K562 (cell line): ENCODE measurements at regions not wholly inside any gene's neighbourhood (a gene's known extent, or its start where the extent isn't known, plus 50 kb on each side); places are given as distances from the start of the nearest gene placed in this dataset.
"Not testable (repeated sequence)": the region's sequence is repeated elsewhere in the genome, so short reads cannot be mapped to it uniquely, and the experiment has no call there.

Source experiments
- ATAC-seq: fragments of 200-7000 bp; cut with Tn5 transposase; 3 replicates; pipeline ENCODE4 v1.9.1; 2020; ENCODE audit warnings: moderate library complexity
- BruUV-seq: library from RNA; stranded (reverse); fragments of 400-500 nt; replicated peaks from 2 replicates; lab custom pipeline; 2021; lab: Mats Ljungman, UMichigan
- CTCF ChIA-PET: fragments of 300-600 bp; formaldehyde crosslinking; extraction: SDS; loops from one replicate; lab custom pipeline; 2021; ENCODE audit warnings: low intra/inter-chr PET ratio; lab: Yijun Ruan, JAX
- POLR2A ChIA-PET: fragments of 300-600, 350-650 bp; sonication (Branson Sonifier 250); formaldehyde crosslinking; extraction: SDS; loops from one replicate; lab custom pipeline; 2021; ENCODE audit warnings: antibody characterized with exemption, inconsistent platforms; lab: Yijun Ruan, JAX
- DNase-seq, 4 experiments: peaks; one replicate each; pipeline versions ENCODE4 v3.0.0 to v3.0.0-alpha.2; 2011 to 2018; ENCODE audit warnings: low spot score in 3 of 4, mixed read lengths in 3 of 4; ENCODE audit errors: extremely low read depth in 1 of 4
- FAIRE-seq: peaks from 2 replicates; lab custom pipeline; 2011; peaks lifted over from hg19 to GRCh38; lab: Jason Lieb, UNC
- H2AFZ ChIP-seq: 2 replicates; pipeline ENCODE4 v1.6.0; 2011; ENCODE audit warnings: low read depth, low read length, control low read depth, inconsistent platforms
- H3K27ac ChIP-seq: fragments of 200-600 bp; 3 replicates; pipeline ENCODE4 v1.8.0; 2011; ENCODE audit warnings: low read depth, mild to moderate bottlenecking, control low read depth, inconsistent platforms, low read length, moderate library complexity, mixed read lengths; ENCODE audit errors: extremely low read depth
- H3K27me3 ChIP-seq, 2 experiments: fragments of 300-600 bp in 1 of 2; 2 replicates in 1 of 2; 3 replicates in 1 of 2; pipeline versions ENCODE4 v1.6.0 to v1.8.0; 2011; ENCODE audit warnings: inconsistent platforms in 2 of 2, low read length in 2 of 2, mild to moderate bottlenecking in 1 of 2, mixed read lengths in 1 of 2, moderate library complexity in 1 of 2; ENCODE audit not compliant: control insufficient read depth in 2 of 2, insufficient read depth in 2 of 2
- H3K36me3 ChIP-seq: fragments of 300-600 bp; 3 replicates; pipeline ENCODE4 v1.8.0; 2011; ENCODE audit warnings: mild to moderate bottlenecking, low read length, inconsistent platforms; ENCODE audit not compliant: control insufficient read depth, insufficient read depth
- H3K4me1 ChIP-seq, 2 experiments: fragments of 200-600 bp in 1 of 2; replicated peaks in 1 of 2; 2 replicates in 1 of 2; 3 replicates in 1 of 2; pipeline versions ENCODE4 v1.5.1 to v1.8.0; 2011; ENCODE audit warnings: inconsistent platforms in 2 of 2, low read length in 2 of 2, mild to moderate bottlenecking in 1 of 2, mixed read lengths in 1 of 2, moderate library complexity in 1 of 2; ENCODE audit not compliant: control insufficient read depth in 2 of 2, insufficient read depth in 2 of 2
- H3K4me2 ChIP-seq: 2 replicates; pipeline ENCODE4 v1.6.1; 2011; ENCODE audit warnings: low read length, control low read depth, inconsistent platforms, mixed read lengths; ENCODE audit not compliant: insufficient read depth
- H3K4me3 ChIP-seq: fragments of 200-600 bp; sonication (generic), shearing (Covaris generic); 2 replicates; pipeline ENCODE4 v1.5.1; 2016; ENCODE audit warnings: control low read depth, inconsistent platforms
- H3K79me2 ChIP-seq: fragments of 200-600 bp; 3 replicates; pipeline ENCODE4 v1.8.0; 2011; ENCODE audit warnings: low read length, inconsistent platforms; ENCODE audit not compliant: control insufficient read depth, insufficient read depth
- H3K9ac ChIP-seq, 2 experiments: 2 replicates each; pipeline versions ENCODE4 v1.6.0 to v1.6.1; 2011; ENCODE audit warnings: low read depth in 2 of 2, low read length in 2 of 2, control low read depth in 1 of 2, inconsistent platforms in 1 of 2, mild to moderate bottlenecking in 1 of 2, mixed read lengths in 1 of 2; ENCODE audit not compliant: insufficient read depth in 1 of 2
- H3K9me1 ChIP-seq: one replicate; pipeline ENCODE4 v1.6.0; 2011; ENCODE audit warnings: inconsistent platforms, mild to moderate bottlenecking, low read length, moderate library complexity; ENCODE audit not compliant: control insufficient read depth, insufficient read depth
- H3K9me3 ChIP-seq: replicated peaks from 2 replicates; pipeline ENCODE4 v1.5.1; 2011; ENCODE audit warnings: low read depth, low read length, inconsistent platforms; ENCODE audit not compliant: control insufficient read depth, insufficient read depth
- H4K20me1 ChIP-seq: replicated peaks from 2 replicates; pipeline ENCODE4 v1.6.1; 2011; ENCODE audit warnings: low read length, inconsistent platforms, mixed read lengths; ENCODE audit not compliant: control insufficient read depth, insufficient read depth
- WGBS: fragments of 100-300 bp; shearing (Covaris generic); methylation state at CpG from one replicate; pipeline ENCODE4 v1.1.6; 2016; ENCODE audit warnings: low coverage, mixed read lengths; ENCODE audit not compliant: insufficient coverage; ENCODE audit errors: missing lambda C conversion rate; 5-methylcytosine and 5-hydroxymethylcytosine counted together
- in situ Hi-C: fragments of 300-500 bp; cut with MboI; formaldehyde crosslinking; loops from 4 replicates; pipeline ENCODE4 v1.15.0; 2018; ENCODE audit warnings: inconsistent platforms, mixed read lengths
- intact Hi-C: fragments of 100-400 bp; cut with micrococcal nuclease; formaldehyde crosslinking; loops from 2 replicates; pipeline ENCODE4 v1.14.2; 2022
- TF ChIP-seq, protein P1 (sequence below), 3 experiments: IDR thresholded peaks in 2 of 3; conservative IDR thresholded peaks in 1 of 3; 2 replicates each; pipeline ENCODE4 v1.5.1; 2011 to 2012; ENCODE audit warnings: low read length in 3 of 3, mild to moderate bottlenecking in 3 of 3, control low read depth in 2 of 3, improper control_type of control experiment in 1 of 3, inconsistent platforms in 1 of 3, low read depth in 1 of 3, mixed read lengths in 1 of 3, moderate library complexity in 1 of 3; ENCODE audit not compliant: insufficient read depth in 2 of 3

DNA sequence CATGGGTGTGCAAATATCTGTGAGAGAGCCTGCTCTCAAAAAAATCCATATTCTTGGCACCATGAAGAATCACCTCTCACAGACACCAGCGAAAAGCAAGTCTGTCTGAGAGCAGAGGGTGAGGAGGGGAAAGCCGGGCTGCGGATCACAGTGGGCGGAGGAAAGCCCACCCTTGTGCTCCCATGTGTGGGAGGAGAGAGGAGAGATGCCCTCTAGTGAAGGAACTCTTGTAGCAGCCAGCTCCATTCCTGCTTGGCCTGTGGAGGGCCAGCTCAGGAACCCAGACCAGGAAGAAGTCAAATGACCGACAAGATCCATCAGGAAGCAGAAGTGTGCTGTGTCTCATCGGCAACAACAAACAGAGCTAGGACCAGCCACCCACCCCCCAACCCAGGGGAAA is 321.7 kb upstream of the PLGLB1 start:
- H3K9me3 ChIP-seq, H3K9me1 ChIP-seq, FAIRE-seq, H3K4me3 ChIP-seq, DNase-seq, H3K27ac ChIP-seq, H2AFZ ChIP-seq, H4K20me1 ChIP-seq, BruUV-seq, ATAC-seq, H3K36me3 ChIP-seq, in situ Hi-C loops, H3K4me2 ChIP-seq, H3K9ac ChIP-seq, CTCF ChIA-PET, H3K27me3 ChIP-seq, H3K4me1 ChIP-seq, intact Hi-C loops, H3K79me2 ChIP-seq, POLR2A ChIA-PET: not testable (repeated sequence)
- WGBS, result 5% methylated on average over 5 of the region's 6 CpGs
- TF ChIP-seq, protein P1, sequence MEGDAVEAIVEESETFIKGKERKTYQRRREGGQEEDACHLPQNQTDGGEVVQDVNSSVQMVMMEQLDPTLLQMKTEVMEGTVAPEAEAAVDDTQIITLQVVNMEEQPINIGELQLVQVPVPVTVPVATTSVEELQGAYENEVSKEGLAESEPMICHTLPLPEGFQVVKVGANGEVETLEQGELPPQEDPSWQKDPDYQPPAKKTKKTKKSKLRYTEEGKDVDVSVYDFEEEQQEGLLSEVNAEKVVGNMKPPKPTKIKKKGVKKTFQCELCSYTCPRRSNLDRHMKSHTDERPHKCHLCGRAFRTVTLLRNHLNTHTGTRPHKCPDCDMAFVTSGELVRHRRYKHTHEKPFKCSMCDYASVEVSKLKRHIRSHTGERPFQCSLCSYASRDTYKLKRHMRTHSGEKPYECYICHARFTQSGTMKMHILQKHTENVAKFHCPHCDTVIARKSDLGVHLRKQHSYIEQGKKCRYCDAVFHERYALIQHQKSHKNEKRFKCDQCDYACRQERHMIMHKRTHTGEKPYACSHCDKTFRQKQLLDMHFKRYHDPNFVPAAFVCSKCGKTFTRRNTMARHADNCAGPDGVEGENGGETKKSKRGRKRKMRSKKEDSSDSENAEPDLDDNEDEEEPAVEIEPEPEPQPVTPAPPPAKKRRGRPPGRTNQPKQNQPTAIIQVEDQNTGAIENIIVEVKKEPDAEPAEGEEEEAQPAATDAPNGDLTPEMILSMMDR (IDR thresholded peaks at IDR 0.05 in 2 of 3, conservative IDR thresholded peaks at IDR 0.05 in 1 of 3; ENCODE audit: insufficient read depth in 2 of 3, low read depth in 1 of 3, low read length in 3 of 3), result 0 out of 6 replicates have a peak, but pooled peaks of 1 of the 3 experiments have one; percentile 5
- TF ChIP-seq, all 486 proteins: peak for 1; not testable (repeated sequence) for 485

DNA sequence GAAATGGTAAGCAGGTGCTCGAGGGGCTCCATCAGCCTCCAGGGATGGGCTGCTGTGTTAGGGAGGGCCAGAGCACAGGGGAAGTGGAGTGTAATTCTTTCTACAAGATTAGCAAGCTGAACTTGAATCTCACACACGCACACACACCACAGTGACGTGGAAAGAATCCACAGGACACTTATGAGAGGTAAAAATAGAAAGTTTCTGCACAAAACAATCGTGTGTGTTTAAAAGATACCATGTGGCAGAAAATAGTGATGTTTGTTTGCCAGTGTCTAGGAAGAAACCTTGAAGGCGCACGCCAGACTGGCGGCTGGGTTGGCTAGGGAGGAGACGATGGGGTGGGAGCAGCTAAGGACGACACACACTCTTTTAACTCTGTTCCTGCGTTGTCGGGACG is 323.6 kb upstream of the PLGLB1 start:
- H3K4me2 ChIP-seq, H3K36me3 ChIP-seq, H3K9me1 ChIP-seq, H3K4me3 ChIP-seq, H2AFZ ChIP-seq, H3K27me3 ChIP-seq, ATAC-seq, H3K4me1 ChIP-seq, intact Hi-C loops, CTCF ChIA-PET, H3K79me2 ChIP-seq, H3K27ac ChIP-seq, BruUV-seq, H3K9ac ChIP-seq, FAIRE-seq, H4K20me1 ChIP-seq, in situ Hi-C loops, H3K9me3 ChIP-seq, POLR2A ChIA-PET, DNase-seq: not testable (repeated sequence)
- WGBS, result 12% methylated on average over 9 of the region's 12 CpGs

DNA sequence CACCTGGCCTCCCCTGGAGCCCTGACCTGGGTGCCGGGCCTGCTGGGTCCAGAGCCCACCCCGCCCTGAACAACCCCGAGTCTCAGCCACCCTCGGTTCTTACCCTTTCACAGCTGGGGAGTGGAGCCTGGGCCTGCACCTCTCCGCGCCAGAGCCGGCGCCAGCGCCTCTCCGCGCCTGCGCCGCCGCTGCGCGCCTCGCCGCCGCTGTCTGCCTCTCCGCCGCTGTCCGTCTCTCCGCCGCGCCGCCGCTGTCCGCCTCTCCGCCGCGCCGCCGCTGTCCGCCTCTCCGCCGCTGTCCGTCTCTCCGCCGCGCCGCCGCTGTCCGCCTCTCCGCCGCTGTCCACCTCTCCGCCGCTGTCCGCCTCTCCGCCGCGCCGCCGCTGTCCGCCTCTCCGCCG is 326.9 kb upstream of the PLGLB1 start:
- H2AFZ ChIP-seq, in situ Hi-C loops, intact Hi-C loops, H3K4me2 ChIP-seq, H3K36me3 ChIP-seq, FAIRE-seq, H3K9ac ChIP-seq, CTCF ChIA-PET, H3K4me3 ChIP-seq, H3K27ac ChIP-seq, POLR2A ChIA-PET, ATAC-seq, H3K9me1 ChIP-seq, H3K4me1 ChIP-seq, H3K79me2 ChIP-seq, BruUV-seq, DNase-seq, H4K20me1 ChIP-seq, H3K27me3 ChIP-seq, H3K9me3 ChIP-seq: not testable (repeated sequence)
- no CpG with 5 or more reads among the region's 56 CpGs for WGBS
